GM21528 (cell line): ENCODE measurements at regions not wholly inside any gene's neighbourhood (a gene's known extent, or its start where the extent isn't known, plus 50 kb on each side); places are given as distances from the start of the nearest gene placed in this dataset.
"Not testable (repeated sequence)": the region's sequence is repeated elsewhere in the genome, so short reads cannot be mapped to it uniquely, and the experiment has no call there.

Experiments used
- ATAC-seq: cut with Tn5 transposase; IDR thresholded peaks from one replicate; pipeline ENCODE4 v1.9.1; 2021; ENCODE audit warnings: mild to moderate bottlenecking, moderate library complexity; ENCODE audit not compliant: unreplicated experiment, low FRiP score

- not testable (repeated sequence) for ATAC-seq
Observed at GRCh38 chr3:187890405-187890752, 145.1 kb upstream of the BCL6 start.

- ATAC-seq = no peak
Observed at GRCh38 chr3:187896646-187897045, 151.4 kb upstream of the BCL6 start.

- ATAC-seq = no peak
Observed at GRCh38 chr3:187899246-187899645, 154.0 kb upstream of the BCL6 start.

GRCh38 chr3:187900993-187901755 lies 155.9 kb upstream of the BCL6 start:
- no peak for ATAC-seq

- ATAC-seq = peak; percentile 79
Observed at GRCh38 chr3:187902041-187902471, 156.8 kb upstream of the BCL6 start.

GRCh38 chr3:187902936-187903335 lies 157.7 kb upstream of the BCL6 start:
- ATAC-seq = no peak

GRCh38 chr3:187903697-187904096 lies 158.4 kb upstream of the BCL6 start:
- no peak for ATAC-seq

GRCh38 chr3:187906416-187906815 lies 161.1 kb upstream of the BCL6 start:
- ATAC-seq = no peak

GRCh38 chr3:187906920-187907319 lies 161.7 kb upstream of the BCL6 start:
- no peak for ATAC-seq

GRCh38 chr3:187909866-187910265 lies 164.6 kb upstream of the BCL6 start:
- ATAC-seq = no peak

GRCh38 chr3:187912007-187912406 lies 166.7 kb upstream of the BCL6 start:
- ATAC-seq = no peak

GRCh38 chr3:187913617-187914033 lies 168.4 kb upstream of the BCL6 start:
- no peak for ATAC-seq

- no peak for ATAC-seq
Observed at GRCh38 chr3:187914231-187914630, 169.0 kb upstream of the BCL6 start.

- ATAC-seq = no peak
Observed at GRCh38 chr3:187916072-187916471, 170.8 kb upstream of the BCL6 start.

GRCh38 chr3:187918081-187918644 lies 172.9 kb upstream of the BCL6 start:
- ATAC-seq = no peak

- ATAC-seq = peak; percentile 95
Observed at GRCh38 chr3:187919048-187919447, 173.8 kb upstream of the BCL6 start.

- ATAC-seq = peak; percentile 49
Observed at GRCh38 chr3:187919544-187919943, 174.3 kb upstream of the BCL6 start.

- no peak for ATAC-seq
Observed at GRCh38 chr3:187920030-187920429, 174.8 kb upstream of the BCL6 start.

GRCh38 chr3:187920913-187921312 lies 175.6 kb upstream of the BCL6 start:
- ATAC-seq = no peak

- ATAC-seq = no peak
Observed at GRCh38 chr3:187921391-187922074, 176.3 kb upstream of the BCL6 start.

- no peak for ATAC-seq
Observed at GRCh38 chr3:187922704-187923416, 177.6 kb upstream of the BCL6 start.
